Hepatocyte (in vitro differentiated cells): ENCODE measurements at regions not wholly inside any gene's neighbourhood (a gene's known extent, or its start where the extent isn't known, plus 50 kb on each side); places are given as distances from the start of the nearest gene placed in this dataset.
"Not testable (repeated sequence)": the region's sequence is repeated elsewhere in the genome, so short reads cannot be mapped to it uniquely, and the experiment has no call there.

ENCODE experiments used
- DNase-seq: peaks from one replicate; pipeline ENCODE4 v3.0.0-alpha.2; 2016; ENCODE audit warnings: low spot score
- H2AFZ ChIP-seq: fragments of 200-600 bp; sonication (generic); 2 replicates; pipeline ENCODE4 v1.6.0; 2016; ENCODE audit warnings: antibody characterized with exemption, mild to moderate bottlenecking
- H3K27ac ChIP-seq: fragments of 200-600 bp; sonication (generic); 2 replicates; pipeline ENCODE4 v1.5.1; 2016; ENCODE audit warnings: mild to moderate bottlenecking
- H3K27me3 ChIP-seq: fragments of 200-600 bp; sonication (generic); 2 replicates; pipeline ENCODE4 v1.6.1; 2016
- H3K36me3 ChIP-seq: fragments of 200-600 bp; sonication (generic); replicated peaks from 2 replicates; pipeline ENCODE4 v1.5.1; 2016; ENCODE audit warnings: low read depth; ENCODE audit not compliant: insufficient read depth
- H3K4me1 ChIP-seq: fragments of 200-600 bp; sonication (generic); 2 replicates; pipeline ENCODE4 v1.5.1; 2016; ENCODE audit warnings: mild to moderate bottlenecking, moderate library complexity; ENCODE audit not compliant: insufficient read depth
- H3K4me2 ChIP-seq: fragments of 200-600 bp; sonication (generic); 2 replicates; pipeline ENCODE4 v1.6.0; 2016
- H3K4me3 ChIP-seq: fragments of 200-600 bp; sonication (generic); 2 replicates; pipeline ENCODE4 v1.5.1; 2016; ENCODE audit warnings: mild to moderate bottlenecking
- H3K79me2 ChIP-seq: fragments of 200-600 bp; sonication (generic); 2 replicates; pipeline ENCODE4 v1.6.0; 2017; ENCODE audit warnings: mild to moderate bottlenecking
- H3K9me2 ChIP-seq: fragments of 200-600 bp; sonication (generic); replicated peaks from 2 replicates; pipeline ENCODE4 v1.6.0; 2017; ENCODE audit warnings: mild to moderate bottlenecking; ENCODE audit not compliant: insufficient read depth
- H3K9me3 ChIP-seq: fragments of 200-600 bp; sonication (generic); 2 replicates; pipeline ENCODE4 v1.5.1; 2016; ENCODE audit warnings: low read depth, mild to moderate bottlenecking
- H4K20me1 ChIP-seq: fragments of 200-600 bp; sonication (generic); 2 replicates; pipeline ENCODE4 v1.6.0; 2016; ENCODE audit warnings: mild to moderate bottlenecking; ENCODE audit not compliant: insufficient read depth, poor library complexity, severe bottlenecking
- CTCF ChIP-seq: fragments of 200-600 bp; sonication (generic); IDR thresholded peaks from 2 replicates; pipeline ENCODE4 v1.5.1; 2016; ENCODE audit warnings: antibody characterized with exemption, mild to moderate bottlenecking; ENCODE audit not compliant: poor library complexity
- EZH2 ChIP-seq: fragments of 200-600 bp; sonication (generic); IDR thresholded peaks from 2 replicates; pipeline ENCODE4 v1.6.1; 2016; ENCODE audit warnings: antibody characterized with exemption, mild to moderate bottlenecking, borderline replicate concordance
- EZH2phosphoT487 ChIP-seq: fragments of 200-600 bp; sonication (generic); IDR thresholded peaks from one replicate; pipeline ENCODE4 v1.6.1; 2018; ENCODE audit warnings: antibody characterized with exemption, mild to moderate bottlenecking, low read depth, moderate library complexity; ENCODE audit not compliant: unreplicated experiment, severe bottlenecking
- WGBS: methylation state at CpG from one replicate; pipeline ENCODE4 v1.1.6; 2016; ENCODE audit warnings: low lambda C conversion rate; ENCODE audit errors: missing lambda C conversion rate; 5-methylcytosine and 5-hydroxymethylcytosine counted together

- H3K4me1 ChIP-seq = no peaks in the 10 kb centered on the region
- TF ChIP-seq EZH2 = no peak
- TF ChIP-seq CTCF = no peak
- no peak for TF ChIP-seq EZH2phosphoT487
- no peak overlapping the region for H2AFZ ChIP-seq
- no peak overlapping the region for H3K4me3 ChIP-seq
- H3K27ac ChIP-seq = no peak overlapping the region
- WGBS = 27% methylated on average over 3 of the region's 3 CpGs
- H3K36me3 ChIP-seq = no peaks in the 10 kb centered on the region
- H3K27me3 ChIP-seq = no peaks in the 10 kb centered on the region
- H3K9me2 ChIP-seq = no peaks in the 10 kb centered on the region
- H4K20me1 ChIP-seq = no peaks in the 10 kb centered on the region
- H3K4me2 ChIP-seq = no peak overlapping the region
- no peak for DNase-seq
- H3K79me2 ChIP-seq = no peaks in the 10 kb centered on the region
- H3K9me3 ChIP-seq = no peaks in the 10 kb centered on the region
Observed at GRCh38 chr21:15978215-15978738, 248.5 kb downstream of the USP25 start.

- H3K9me3 ChIP-seq, DNase-seq, H3K4me2 ChIP-seq, H2AFZ ChIP-seq, H3K79me2 ChIP-seq, H4K20me1 ChIP-seq, H3K9me2 ChIP-seq, H3K36me3 ChIP-seq, H3K4me3 ChIP-seq, H3K27me3 ChIP-seq, H3K27ac ChIP-seq, H3K4me1 ChIP-seq: not testable (repeated sequence)
- WGBS = 95% methylated on average over 6 of the region's 6 CpGs
Observed at GRCh38 chr21:15979493-15979892, 249.7 kb downstream of the USP25 start.

- TF ChIP-seq EZH2phosphoT487 (no peak), EZH2 (no peak), CTCF (no peak)
- WGBS = 38% methylated on average over 1 of the region's 1 CpG
- Histone ChIP-seq H2AFZ (no peak overlapping the region), H3K4me1 (no peaks in the 10 kb centered on the region), H4K20me1 (no peaks in the 10 kb centered on the region), H3K4me2 (no peak overlapping the region), H3K27ac (no peak overlapping the region), H3K27me3 (no peaks in the 10 kb centered on the region), H3K9me3 (no peaks in the 10 kb centered on the region), H3K79me2 (no peaks in the 10 kb centered on the region), H3K9me2 (no peaks in the 10 kb centered on the region), H3K4me3 (no peak overlapping the region), H3K36me3 (no peaks in the 10 kb centered on the region)
- DNase-seq = no peak
Observed at GRCh38 chr21:15986277-15986676, 256.5 kb downstream of the USP25 start.

- H3K27ac ChIP-seq = no peak overlapping the region
- WGBS = 84% methylated on average over 1 of the region's 1 CpG
- H2AFZ ChIP-seq = no peak overlapping the region
Observed at GRCh38 chr21:15992171-15992570, 262.4 kb downstream of the USP25 start.

More at GRCh38 chr21:15992171-15992570, 262.4 kb downstream of the USP25 start:
- no peaks in the 10 kb centered on the region for H3K9me3 ChIP-seq
- DNase-seq = no peak
- TF ChIP-seq EZH2phosphoT487 = no peak
- TF ChIP-seq EZH2 = no peak
- TF ChIP-seq CTCF = no peak
- H3K27me3 ChIP-seq = no peaks in the 10 kb centered on the region
- no peaks in the 10 kb centered on the region for H4K20me1 ChIP-seq
- H3K4me1 ChIP-seq = no peaks in the 10 kb centered on the region
- H3K4me2 ChIP-seq = no peak overlapping the region
- H3K79me2 ChIP-seq = no peaks in the 10 kb centered on the region
- H3K9me2 ChIP-seq = no peaks in the 10 kb centered on the region
- H3K36me3 ChIP-seq = no peaks in the 10 kb centered on the region
- no peak overlapping the region for H3K4me3 ChIP-seq
